GM23248 (cell line): ENCODE measurements at regions not wholly inside any gene's neighbourhood (a gene's known extent, or its start where the extent isn't known, plus 50 kb on each side); places are given as distances from the start of the nearest gene placed in this dataset.

Source experiments
- EZH2 ChIP-seq: fragments of 200-600 bp; sonication (generic); IDR thresholded peaks from 2 replicates; pipeline ENCODE4 v1.6.1; 2018; ENCODE audit warnings: antibody characterized with exemption, mild to moderate bottlenecking; ENCODE audit not compliant: insufficient read depth, poor library complexity, severe bottlenecking
- EZH2phosphoT487 ChIP-seq: fragments of 200-600 bp; sonication (generic); IDR thresholded peaks from 2 replicates; pipeline ENCODE4 v1.6.1; 2018; ENCODE audit warnings: antibody characterized with exemption, moderate library complexity, mild to moderate bottlenecking, low read depth; ENCODE audit not compliant: insufficient read depth

- TF ChIP-seq EZH2phosphoT487: no peak
- TF ChIP-seq EZH2: no peak
Observed at GRCh38 chr15:69664572-69665571, 212.3 kb downstream of the RPLP1 start.
